Fibroblast of villous mesenchyme (primary cell): ENCODE measurements at regions not wholly inside any gene's neighbourhood (a gene's known extent, or its start where the extent isn't known, plus 50 kb on each side); places are given as distances from the start of the nearest gene placed in this dataset.

Experiments
- DNase-seq: peaks from one replicate; pipeline ENCODE4 v3.0.0-alpha.2; 2010; ENCODE audit warnings: low read depth
- H3K4me3 ChIP-seq: 2 replicates; pipeline ENCODE4 v1.5.1; 2011; ENCODE audit warnings: low read depth, mild to moderate bottlenecking, low read length
- TF ChIP-seq, protein P1 (sequence below): IDR thresholded peaks from 2 replicates; pipeline ENCODE4 v1.5.1; 2012; ENCODE audit warnings: low read depth, mild to moderate bottlenecking, low read length; ENCODE audit not compliant: insufficient read depth

DNA sequence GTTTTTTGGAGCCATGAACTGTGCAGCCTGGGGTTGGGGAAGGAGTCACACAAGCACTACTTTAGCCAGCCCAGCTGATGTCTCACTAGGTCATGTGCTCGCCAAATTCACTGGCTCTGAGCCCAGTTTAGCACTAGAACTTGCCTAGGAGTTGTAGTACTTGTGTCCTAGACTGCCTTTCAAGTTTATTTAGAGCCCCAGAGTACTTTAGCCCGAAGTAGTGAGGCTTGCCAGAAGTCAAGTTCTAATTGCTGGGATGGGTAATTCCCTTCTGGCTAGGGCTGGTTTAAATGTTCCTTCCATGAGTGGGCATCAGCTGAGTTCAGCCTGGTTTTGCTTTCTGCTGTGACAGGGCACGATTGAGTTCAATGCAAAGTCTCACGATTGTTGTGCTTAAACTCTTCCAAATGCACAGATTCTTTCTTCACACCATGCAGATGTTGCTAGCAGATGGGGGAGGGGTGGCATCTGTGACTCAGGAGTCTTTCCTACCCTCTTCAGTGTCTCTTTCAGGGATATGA, 228.2 kb upstream of the ZPLD1 start:
- TF ChIP-seq, protein P1, sequence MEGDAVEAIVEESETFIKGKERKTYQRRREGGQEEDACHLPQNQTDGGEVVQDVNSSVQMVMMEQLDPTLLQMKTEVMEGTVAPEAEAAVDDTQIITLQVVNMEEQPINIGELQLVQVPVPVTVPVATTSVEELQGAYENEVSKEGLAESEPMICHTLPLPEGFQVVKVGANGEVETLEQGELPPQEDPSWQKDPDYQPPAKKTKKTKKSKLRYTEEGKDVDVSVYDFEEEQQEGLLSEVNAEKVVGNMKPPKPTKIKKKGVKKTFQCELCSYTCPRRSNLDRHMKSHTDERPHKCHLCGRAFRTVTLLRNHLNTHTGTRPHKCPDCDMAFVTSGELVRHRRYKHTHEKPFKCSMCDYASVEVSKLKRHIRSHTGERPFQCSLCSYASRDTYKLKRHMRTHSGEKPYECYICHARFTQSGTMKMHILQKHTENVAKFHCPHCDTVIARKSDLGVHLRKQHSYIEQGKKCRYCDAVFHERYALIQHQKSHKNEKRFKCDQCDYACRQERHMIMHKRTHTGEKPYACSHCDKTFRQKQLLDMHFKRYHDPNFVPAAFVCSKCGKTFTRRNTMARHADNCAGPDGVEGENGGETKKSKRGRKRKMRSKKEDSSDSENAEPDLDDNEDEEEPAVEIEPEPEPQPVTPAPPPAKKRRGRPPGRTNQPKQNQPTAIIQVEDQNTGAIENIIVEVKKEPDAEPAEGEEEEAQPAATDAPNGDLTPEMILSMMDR, result no peak
- H3K4me3 ChIP-seq, result no peak overlapping the region
- peak; percentile 76 for DNase-seq

DNA sequence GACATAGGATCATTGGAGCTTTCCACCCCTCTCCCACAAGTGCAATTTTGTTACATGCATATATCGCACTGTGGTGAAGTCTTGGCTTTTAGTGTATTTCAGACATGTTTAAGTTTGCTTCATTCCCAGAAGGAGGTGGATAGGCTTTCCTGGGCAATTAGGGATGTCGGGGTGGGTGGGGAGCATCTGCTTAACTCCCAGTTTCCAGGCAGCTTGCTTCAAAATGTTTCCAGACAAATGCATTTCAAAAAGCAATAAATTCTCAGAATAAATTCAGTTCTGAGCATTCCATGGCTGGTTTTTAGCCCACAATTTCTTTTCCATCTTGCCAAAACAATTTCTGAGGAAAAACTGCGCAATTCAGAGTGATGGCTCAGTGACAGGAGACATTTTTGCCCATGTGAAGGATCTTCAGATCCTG, 227.7 kb upstream of the ZPLD1 start:
- H3K4me3 ChIP-seq, result no peak overlapping the region
- no peak for DNase-seq
- TF ChIP-seq, protein P1, result no peak

DNA sequence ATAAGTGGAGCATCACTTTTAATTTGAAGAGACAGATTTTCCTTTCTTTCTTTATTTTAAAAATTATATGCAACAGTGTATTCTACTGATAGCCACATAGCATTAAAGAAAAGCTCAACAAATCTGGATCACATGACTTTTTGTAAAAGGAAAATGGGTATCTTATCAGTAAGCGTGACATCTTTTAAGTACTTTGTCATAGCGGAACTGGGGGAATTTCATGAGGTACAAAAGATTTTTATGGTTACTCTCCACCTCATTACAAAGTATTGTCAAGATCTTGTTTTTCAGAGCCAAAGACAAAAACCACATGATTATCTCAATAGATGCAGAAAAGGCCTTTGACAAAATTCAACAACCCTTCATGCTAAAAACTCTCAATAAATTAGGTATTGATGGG, 219.6 kb upstream of the ZPLD1 start:
- DNase-seq, result no peak
- no peak overlapping the region for H3K4me3 ChIP-seq
- TF ChIP-seq, protein P1, result no peak

DNA sequence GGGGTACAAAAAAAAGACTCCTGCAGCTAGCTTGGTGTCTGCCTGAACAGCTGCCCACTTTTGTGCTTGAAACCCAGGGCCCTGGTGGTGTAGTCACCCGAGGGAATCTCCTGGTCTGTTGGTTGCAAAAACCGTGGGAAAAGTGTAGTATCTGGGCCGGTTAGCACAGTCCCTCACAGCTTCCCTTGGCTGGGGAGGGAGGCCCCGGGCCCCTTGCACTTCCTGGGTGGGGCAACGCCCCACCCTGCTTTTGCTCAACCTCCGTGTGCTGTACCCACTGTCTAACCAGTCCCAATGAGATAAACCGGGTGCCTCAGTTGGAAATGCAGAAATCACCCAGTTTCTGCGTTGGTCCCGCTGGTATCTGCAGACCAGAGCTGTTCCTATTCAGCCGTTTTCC, 211.7 kb upstream of the ZPLD1 start:
- no peak overlapping the region for H3K4me3 ChIP-seq
- DNase-seq, result no peak
- TF ChIP-seq, protein P1, result no peak

DNA sequence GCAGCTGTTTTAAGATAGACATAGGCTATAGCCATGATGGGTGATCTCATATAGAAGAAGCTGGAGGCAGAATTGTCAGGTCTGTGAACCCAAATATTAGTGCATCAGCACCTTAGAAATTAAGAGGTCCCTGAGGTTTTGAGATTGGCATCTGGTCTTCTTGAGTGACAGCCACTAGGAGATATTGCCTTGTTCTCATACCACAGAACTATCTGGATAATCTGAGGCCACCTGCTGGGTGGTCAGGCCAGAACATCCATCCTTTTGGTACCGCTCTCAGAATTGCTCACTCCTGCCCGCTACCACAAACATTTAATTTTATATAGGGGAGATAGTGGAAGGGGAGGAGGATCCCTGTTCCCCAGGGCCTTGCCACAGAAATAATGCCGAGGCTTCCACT, 210.6 kb upstream of the ZPLD1 start:
- TF ChIP-seq, protein P1, result peak; percentile 47
- DNase-seq, result peak; percentile 40
- no peak overlapping the region for H3K4me3 ChIP-seq

DNA sequence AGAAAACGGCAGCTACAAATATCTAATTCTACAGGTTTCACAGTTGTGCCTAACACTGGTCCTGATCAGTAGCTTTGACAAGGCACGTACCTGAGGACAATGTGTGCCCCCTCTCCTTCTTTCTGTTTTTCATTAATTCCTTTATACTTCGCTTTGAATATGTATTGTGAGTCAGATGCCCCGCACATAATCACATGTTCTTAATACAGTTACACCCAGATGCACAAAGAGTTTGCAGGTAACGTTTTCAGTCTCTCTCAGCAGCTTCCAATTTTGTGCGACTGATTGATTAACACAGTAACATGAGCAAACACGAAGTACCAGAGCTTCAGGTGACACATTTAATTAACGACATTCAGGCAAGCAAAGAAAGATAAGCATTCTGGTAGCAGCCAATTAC, 209.8 kb upstream of the ZPLD1 start:
- DNase-seq, result no peak
- TF ChIP-seq, protein P1, result no peak
- no peak overlapping the region for H3K4me3 ChIP-seq
